Liver (tissue), 3 donors: ENCODE measurements at regions not wholly inside any gene's neighbourhood (a gene's known extent, or its start where the extent isn't known, plus 50 kb on each side); places are given as distances from the start of the nearest gene placed in this dataset.

Experiments used
- ATF3 ChIP-seq: IDR thresholded peaks from 2 replicates; pipeline ENCODE4 v1.6.1; 2016; ENCODE audit warnings: antibody characterized with exemption
- CTCF ChIP-seq: fragments of 150-350 bp; IDR thresholded peaks from 2 replicates; pipeline ENCODE4 v1.5.1; 2017; ENCODE audit warnings: improper control_type of control experiment, low read depth, low read length; ENCODE audit not compliant: missing input control
- EGR1 ChIP-seq, 2 donors: IDR thresholded peaks; 2 replicates each; pipeline ENCODE4 v1.6.1; 2016 to 2018; ENCODE audit warnings: antibody characterized with exemption in 2 of 2, low read depth in 2 of 2
- FOXA1 ChIP-seq: IDR thresholded peaks from 2 replicates; pipeline ENCODE4 v1.6.1; 2016; ENCODE audit warnings: antibody characterized with exemption
- GABPA ChIP-seq, 2 donors: IDR thresholded peaks in 1 of 2; conservative IDR thresholded peaks in 1 of 2; 2 replicates each; pipeline ENCODE4 v1.6.1; 2016; ENCODE audit warnings: antibody characterized with exemption in 2 of 2, mild to moderate bottlenecking in 1 of 2, moderate library complexity in 1 of 2
- JUND ChIP-seq, 2 donors: IDR thresholded peaks; 2 replicates each; pipeline ENCODE4 v1.6.1; 2016; ENCODE audit warnings: antibody characterized with exemption in 2 of 2
- MAX ChIP-seq: IDR thresholded peaks from 2 replicates; pipeline ENCODE4 v1.6.1; 2016; ENCODE audit warnings: antibody characterized with exemption
- NR2F2 ChIP-seq: IDR thresholded peaks from 2 replicates; pipeline ENCODE4 v1.6.1; 2016; ENCODE audit warnings: antibody characterized with exemption
- RAD21 ChIP-seq, 2 donors: IDR thresholded peaks; 2 replicates each; pipeline ENCODE4 v1.6.1; 2016; ENCODE audit warnings: antibody characterized with exemption in 2 of 2, mild to moderate bottlenecking in 2 of 2
- REST ChIP-seq: IDR thresholded peaks from 2 replicates; pipeline ENCODE4 v1.6.1; 2016; ENCODE audit warnings: antibody characterized with exemption, mild to moderate bottlenecking
- RXRA ChIP-seq, 2 donors: IDR thresholded peaks; 2 replicates each; pipeline ENCODE4 v1.6.1; 2017 to 2018; ENCODE audit warnings: antibody characterized with exemption in 2 of 2, mild to moderate bottlenecking in 1 of 2
- TAF1 ChIP-seq: conservative IDR thresholded peaks from 2 replicates; pipeline ENCODE4 v1.6.1; 2016; ENCODE audit warnings: antibody characterized with exemption, mild to moderate bottlenecking
- YY1 ChIP-seq: IDR thresholded peaks from 2 replicates; pipeline ENCODE4 v1.6.1; 2016; ENCODE audit warnings: antibody characterized with exemption, mild to moderate bottlenecking
- ZBTB33 ChIP-seq: IDR thresholded peaks from 2 replicates; pipeline ENCODE4 v1.6.1; 2016; ENCODE audit warnings: antibody characterized with exemption
- donor health status: healthy.
- donor health status: healthy.

GRCh38 chr2:126979039-126980003 is 80.6 kb downstream of the TEX51 start:
- TF ChIP-seq CTCF = no peak
- no peak for TF ChIP-seq ATF3
- TF ChIP-seq GABPA (IDR thresholded peaks at IDR 0.05 in 1 of 2, conservative IDR thresholded peaks at IDR 0.05 in 1 of 2) = no peak
- TF ChIP-seq JUND (IDR thresholded peaks at IDR 0.05) = no peak
- no peak for TF ChIP-seq ZBTB33
- no peak for TF ChIP-seq REST
- TF ChIP-seq MAX = no peak
- no peak for TF ChIP-seq YY1
- no peak for TF ChIP-seq TAF1
- no peak for TF ChIP-seq RAD21 (IDR thresholded peaks at IDR 0.05)
- no peak for TF ChIP-seq FOXA1
- no peak for TF ChIP-seq RXRA (IDR thresholded peaks at IDR 0.05)
- TF ChIP-seq NR2F2 = no peak
- TF ChIP-seq EGR1 (IDR thresholded peaks at IDR 0.05; ENCODE audit: low read depth in 2 of 2) = no peak
